Mesothelial cell of epicardium (in vitro differentiated cells): ENCODE measurements at regions not wholly inside any gene's neighbourhood (a gene's known extent, or its start where the extent isn't known, plus 50 kb on each side); places are given as distances from the start of the nearest gene placed in this dataset.

Experiments used
- DNase-seq, 2 experiments: peaks; one replicate each; pipeline ENCODE4 v3.0.0; 2021; ENCODE audit warnings: low spot score in 2 of 2; ENCODE audit not compliant: unreplicated experiment in 2 of 2
- H3K27ac Mint-ChIP-seq: 2 replicates; pipeline ENCODE4 v1.8.0; 2021; ENCODE audit warnings: mixed read lengths
- H3K27me3 Mint-ChIP-seq: 2 replicates; pipeline ENCODE4 v1.8.0; 2021; ENCODE audit warnings: low read depth, mixed read lengths
- H3K36me3 Mint-ChIP-seq: 2 replicates; pipeline ENCODE4 v1.8.0; 2021; ENCODE audit warnings: mixed read lengths
- H3K4me1 Mint-ChIP-seq: 2 replicates; pipeline ENCODE4 v1.8.0; 2021; ENCODE audit warnings: mixed read lengths
- H3K4me3 Mint-ChIP-seq: 2 replicates; pipeline ENCODE4 v1.8.0; 2021; ENCODE audit warnings: mild to moderate bottlenecking, moderate library complexity, mixed read lengths
- H3K9me3 Mint-ChIP-seq: 2 replicates; pipeline ENCODE4 v1.8.0; 2021; ENCODE audit warnings: mixed read lengths
- TF ChIP-seq, protein P1 (sequence below): fragments of 200-600 bp; sonication (generic); IDR thresholded peaks from one replicate; pipeline ENCODE4 v1.5.0; 2021; ENCODE audit warnings: antibody characterized with exemption; ENCODE audit not compliant: unreplicated experiment

DNA sequence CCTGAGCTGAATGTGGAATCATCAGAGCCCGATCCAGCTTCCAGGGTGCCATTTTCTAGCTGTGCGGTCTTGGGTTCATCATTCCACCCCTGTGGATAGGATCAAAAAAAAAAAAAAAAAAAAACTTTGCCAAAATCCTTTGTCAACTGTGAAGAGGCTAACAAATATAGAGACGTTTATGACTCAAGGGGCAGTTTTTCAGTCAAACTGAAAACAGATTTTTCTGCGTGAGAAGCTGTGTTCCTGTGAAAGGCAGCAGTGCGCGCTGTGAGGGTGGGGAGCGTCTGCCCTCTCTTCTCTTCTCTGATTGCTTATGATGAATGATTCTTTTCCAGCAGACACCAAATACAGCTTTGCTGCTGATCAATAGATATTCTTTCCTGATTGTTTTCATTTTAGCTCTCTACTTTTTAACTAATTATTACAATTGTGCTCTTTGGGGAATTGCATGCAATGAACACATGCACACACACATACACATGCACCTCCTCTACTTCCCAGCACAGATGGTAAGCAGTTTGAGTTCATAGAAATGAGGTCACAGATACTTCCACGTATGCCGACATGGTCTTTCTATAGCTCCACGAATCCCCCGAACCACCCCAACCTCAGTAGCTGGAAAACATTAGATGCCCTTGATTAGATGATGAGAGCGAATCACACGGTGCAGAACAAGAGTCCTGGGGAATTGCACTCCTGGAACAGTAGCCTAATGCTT is 175.4 kb downstream of the NRP2 start:
- no peaks in the 10 kb centered on the region for H3K36me3 Mint-ChIP-seq
- TF ChIP-seq, protein P1, sequence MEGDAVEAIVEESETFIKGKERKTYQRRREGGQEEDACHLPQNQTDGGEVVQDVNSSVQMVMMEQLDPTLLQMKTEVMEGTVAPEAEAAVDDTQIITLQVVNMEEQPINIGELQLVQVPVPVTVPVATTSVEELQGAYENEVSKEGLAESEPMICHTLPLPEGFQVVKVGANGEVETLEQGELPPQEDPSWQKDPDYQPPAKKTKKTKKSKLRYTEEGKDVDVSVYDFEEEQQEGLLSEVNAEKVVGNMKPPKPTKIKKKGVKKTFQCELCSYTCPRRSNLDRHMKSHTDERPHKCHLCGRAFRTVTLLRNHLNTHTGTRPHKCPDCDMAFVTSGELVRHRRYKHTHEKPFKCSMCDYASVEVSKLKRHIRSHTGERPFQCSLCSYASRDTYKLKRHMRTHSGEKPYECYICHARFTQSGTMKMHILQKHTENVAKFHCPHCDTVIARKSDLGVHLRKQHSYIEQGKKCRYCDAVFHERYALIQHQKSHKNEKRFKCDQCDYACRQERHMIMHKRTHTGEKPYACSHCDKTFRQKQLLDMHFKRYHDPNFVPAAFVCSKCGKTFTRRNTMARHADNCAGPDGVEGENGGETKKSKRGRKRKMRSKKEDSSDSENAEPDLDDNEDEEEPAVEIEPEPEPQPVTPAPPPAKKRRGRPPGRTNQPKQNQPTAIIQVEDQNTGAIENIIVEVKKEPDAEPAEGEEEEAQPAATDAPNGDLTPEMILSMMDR, result no peak
- H3K4me1 Mint-ChIP-seq, result no peaks in the 10 kb centered on the region
- H3K27me3 Mint-ChIP-seq, result no peaks in the 10 kb centered on the region
- H3K4me3 Mint-ChIP-seq, result no peak overlapping the region
- DNase-seq, result no peak
- peaks cover 5% of the 10 kb centered on the region for H3K9me3 Mint-ChIP-seq
- no peak overlapping the region for H3K27ac Mint-ChIP-seq

GRCh38 chr2:205852457-205852856 is 170.2 kb downstream of the NRP2 start:
- DNase-seq, result no peak
- Mint-ChIP-seq H3K27ac (no peak overlapping the region), H3K4me3 (no peak overlapping the region), H3K9me3 (peaks cover 5% of the 10 kb centered on the region), H3K27me3 (no peaks in the 10 kb centered on the region), H3K4me1 (no peaks in the 10 kb centered on the region), H3K36me3 (no peaks in the 10 kb centered on the region)
- TF ChIP-seq, protein P1, result no peak

DNA sequence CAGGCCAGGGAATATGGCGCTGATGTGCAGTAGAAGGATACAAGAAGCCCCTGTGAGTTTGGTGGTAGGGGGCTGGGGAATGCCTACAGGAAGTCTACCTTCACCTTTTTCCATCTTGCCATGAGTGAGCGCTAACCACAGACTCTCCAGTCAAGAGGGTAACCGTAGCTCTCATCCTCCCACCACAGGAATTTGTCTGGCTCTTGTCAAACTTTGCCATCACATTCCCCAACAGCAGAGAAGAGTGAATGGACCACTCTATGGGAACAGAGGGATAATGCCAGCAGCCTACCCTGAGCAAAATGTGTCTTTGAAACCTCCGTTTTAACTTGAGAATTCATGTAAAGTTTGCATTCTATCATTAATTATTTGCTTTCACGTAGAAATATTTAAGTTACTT is 168.3 kb downstream of the NRP2 start:
- Mint-ChIP-seq H3K36me3 (no peaks in the 10 kb centered on the region), H3K4me1 (no peaks in the 10 kb centered on the region), H3K27me3 (no peaks in the 10 kb centered on the region), H3K9me3 (peaks cover 4% of the 10 kb centered on the region), H3K4me3 (no peak overlapping the region), H3K27ac (no peak overlapping the region)
- TF ChIP-seq, protein P1, result no peak
- no peak for DNase-seq

- DNase-seq, result no peak
- no peaks in the 10 kb centered on the region for H3K9me3 Mint-ChIP-seq
- TF ChIP-seq, protein P1, result no peak
- no peak overlapping the region for H3K4me3 Mint-ChIP-seq
- H3K27ac Mint-ChIP-seq, result no peak overlapping the region
- no peaks in the 10 kb centered on the region for H3K36me3 Mint-ChIP-seq
- no peaks in the 10 kb centered on the region for H3K27me3 Mint-ChIP-seq
- H3K4me1 Mint-ChIP-seq, result peaks cover 2% of the 10 kb centered on the region
Observed at GRCh38 chr2:205850132-205850531, 167.8 kb downstream of the NRP2 start.

GRCh38 chr2:205849136-205849535 is 166.8 kb downstream of the NRP2 start:
- no peak for DNase-seq
- no peaks in the 10 kb centered on the region for H3K27me3 Mint-ChIP-seq
- TF ChIP-seq, protein P1, result no peak
- peaks cover 2% of the 10 kb centered on the region for H3K4me1 Mint-ChIP-seq
- H3K36me3 Mint-ChIP-seq, result no peaks in the 10 kb centered on the region
- H3K27ac Mint-ChIP-seq, result no peak overlapping the region
- H3K4me3 Mint-ChIP-seq, result no peak overlapping the region
- no peaks in the 10 kb centered on the region for H3K9me3 Mint-ChIP-seq
